KMS-11 (cell line): ENCODE measurements at regions not wholly inside any gene's neighbourhood (a gene's known extent, or its start where the extent isn't known, plus 50 kb on each side); places are given as distances from the start of the nearest gene placed in this dataset.

Source experiments
- H2AFZ ChIP-seq: fragments of 200-600 bp; sonication (generic); 2 replicates; pipeline ENCODE4 v1.6.1; 2016; ENCODE audit warnings: antibody characterized with exemption, mixed run types, low read depth
- H3K27ac ChIP-seq: fragments of 200-600 bp; sonication (generic); 2 replicates; pipeline ENCODE4 v1.6.1; 2016; ENCODE audit warnings: mild to moderate bottlenecking, mixed run types
- H3K27me3 ChIP-seq: fragments of 200-600 bp; sonication (generic); 2 replicates; pipeline ENCODE4 v1.6.1; 2017; ENCODE audit warnings: mild to moderate bottlenecking, low read depth, mixed run types, moderate library complexity; ENCODE audit not compliant: insufficient read depth
- H3K36me3 ChIP-seq: fragments of 200-600 bp; sonication (generic); 2 replicates; pipeline ENCODE4 v1.6.1; 2017; ENCODE audit warnings: mild to moderate bottlenecking, mixed run types; ENCODE audit not compliant: insufficient read depth
- H3K4me1 ChIP-seq: fragments of 200-600 bp; sonication (generic); 2 replicates; pipeline ENCODE4 v1.6.1; 2016; ENCODE audit warnings: mild to moderate bottlenecking, low read depth, mixed run types; ENCODE audit not compliant: poor library complexity, severe bottlenecking
- H3K4me2 ChIP-seq: fragments of 200-600 bp; sonication (generic); 2 replicates; pipeline ENCODE4 v1.7.0; 2016; ENCODE audit warnings: mild to moderate bottlenecking, mixed run types
- H3K4me3 ChIP-seq: fragments of 200-600 bp; sonication (generic); IDR thresholded peaks from 2 replicates; pipeline ENCODE4 v1.6.1; 2017; ENCODE audit warnings: low read depth, low read length, mixed read lengths; ENCODE audit not compliant: insufficient read depth
- H3K79me2 ChIP-seq: fragments of 200-600 bp; sonication (generic); 2 replicates; pipeline ENCODE4 v1.6.1; 2016; ENCODE audit warnings: low read depth, mixed run types; ENCODE audit not compliant: insufficient read depth
- H3K9ac ChIP-seq: fragments of 200-600 bp; sonication (generic); 2 replicates; pipeline ENCODE4 v1.6.1; 2016; ENCODE audit warnings: mild to moderate bottlenecking, mixed run types
- H4K20me1 ChIP-seq: fragments of 200-600 bp; sonication (generic); 2 replicates; pipeline ENCODE4 v1.6.1; 2016; ENCODE audit warnings: mild to moderate bottlenecking, mixed run types; ENCODE audit not compliant: insufficient read depth
- CTCF ChIP-seq: fragments of 200-600 bp; sonication (generic); conservative IDR thresholded peaks from 2 replicates; pipeline ENCODE4 v1.6.1; 2017; ENCODE audit warnings: low read depth, mild to moderate bottlenecking, antibody characterized with exemption, low read length, moderate library complexity, mixed read lengths

GRCh38 chr18:23365602-23366001 is 87.5 kb upstream of the RIOK3 start:
- Histone ChIP-seq H3K4me3 (no peak overlapping the region), H3K27me3 (no peaks in the 10 kb centered on the region), H3K4me2 (no peak overlapping the region), H3K27ac (no peak overlapping the region), H3K4me1 (no peaks in the 10 kb centered on the region), H2AFZ (no peak overlapping the region), H4K20me1 (no peaks in the 10 kb centered on the region), H3K36me3 (no peaks in the 10 kb centered on the region), H3K9ac (no peak overlapping the region), H3K79me2 (no peaks in the 10 kb centered on the region)
- no peak for TF ChIP-seq CTCF

- TF ChIP-seq CTCF: no peak
Measured at GRCh38 chr18:23369266-23369665, 83.8 kb upstream of the RIOK3 start.

GRCh38 chr18:23373570-23373969 is 79.5 kb upstream of the RIOK3 start:
- no peaks in the 10 kb centered on the region for H3K79me2 ChIP-seq
- TF ChIP-seq CTCF: no peak
- H3K27me3 ChIP-seq: no peaks in the 10 kb centered on the region
- H3K36me3 ChIP-seq: no peaks in the 10 kb centered on the region
- H3K4me1 ChIP-seq: peaks cover 15% of the 10 kb centered on the region
- no peak overlapping the region for H3K4me2 ChIP-seq
- H4K20me1 ChIP-seq: no peaks in the 10 kb centered on the region
- H3K27ac ChIP-seq: no peak overlapping the region
- H3K4me3 ChIP-seq: no peak overlapping the region
- no peak overlapping the region for H3K9ac ChIP-seq
- no peak overlapping the region for H2AFZ ChIP-seq

More at GRCh38 chr18:23369266-23369665, 83.8 kb upstream of the RIOK3 start:
- Histone ChIP-seq H4K20me1 (no peaks in the 10 kb centered on the region), H3K27ac (no peak overlapping the region), H3K4me2 (no peak overlapping the region), H3K4me3 (no peak overlapping the region), H2AFZ (no peak overlapping the region), H3K27me3 (no peaks in the 10 kb centered on the region), H3K36me3 (no peaks in the 10 kb centered on the region), H3K79me2 (no peaks in the 10 kb centered on the region), H3K4me1 (no peaks in the 10 kb centered on the region), H3K9ac (no peak overlapping the region)

GRCh38 chr18:23377669-23378301 is 75.3 kb upstream of the RIOK3 start:
- H3K27ac ChIP-seq: no peak overlapping the region
- no peak overlapping the region for H3K4me3 ChIP-seq
- no peaks in the 10 kb centered on the region for H3K36me3 ChIP-seq
- no peak overlapping the region for H2AFZ ChIP-seq
- no peak overlapping the region; the same call in 1 of the 2 replicates for H3K4me2 ChIP-seq
- no peaks in the 10 kb centered on the region for H4K20me1 ChIP-seq
- TF ChIP-seq CTCF: no peak
- H3K4me1 ChIP-seq: peaks cover 25% of the 10 kb centered on the region
- H3K79me2 ChIP-seq: no peaks in the 10 kb centered on the region
- H3K27me3 ChIP-seq: no peaks in the 10 kb centered on the region
- H3K9ac ChIP-seq: no peak overlapping the region
